Upper lobe of right lung (tissue), 1 donor: ENCODE measurements at regions not wholly inside any gene's neighbourhood (a gene's known extent, or its start where the extent isn't known, plus 50 kb on each side); places are given as distances from the start of the nearest gene placed in this dataset.

Experiments
- ATAC-seq: fragments of 200-7000 bp; cut with Tn5 transposase; one replicate; pipeline ENCODE4 v1.9.1; 2020; ENCODE audit warnings: mild to moderate bottlenecking, moderate library complexity
- DNase-seq: peaks from one replicate; pipeline ENCODE4 v3.0.0-alpha.2; 2020
- H3K27ac ChIP-seq: fragments of 200-600 bp; one replicate; pipeline ENCODE4 v1.8.0; 2022
- H3K27me3 ChIP-seq: fragments of 200-600 bp; one replicate; pipeline ENCODE4 v1.8.0; 2022; ENCODE audit warnings: mild to moderate bottlenecking
- H3K36me3 ChIP-seq: fragments of 200-600 bp; one replicate; pipeline ENCODE4 v1.8.0; 2022
- H3K4me1 ChIP-seq: fragments of 200-600 bp; one replicate; pipeline ENCODE4 v1.8.0; 2022
- H3K4me3 ChIP-seq: fragments of 200-600 bp; one replicate; pipeline ENCODE4 v1.8.0; 2022; ENCODE audit warnings: mild to moderate bottlenecking
- H3K9me3 ChIP-seq: fragments of 200-600 bp; one replicate; pipeline ENCODE4 v1.8.0; 2022
- intact Hi-C: fragments of 100-400 bp; cut with DNase I; formaldehyde crosslinking; loops from one replicate; pipeline ENCODE4 v1.11.0; 2022
- TF ChIP-seq, protein P1 (sequence below): fragments of 200-600 bp; IDR thresholded peaks from one replicate; pipeline ENCODE4 v1.8.0; 2022; ENCODE audit warnings: antibody characterized with exemption
- donor health status: DM: no; HTN: yes; CAD: no; lungs with severe emphysema.

DNA sequence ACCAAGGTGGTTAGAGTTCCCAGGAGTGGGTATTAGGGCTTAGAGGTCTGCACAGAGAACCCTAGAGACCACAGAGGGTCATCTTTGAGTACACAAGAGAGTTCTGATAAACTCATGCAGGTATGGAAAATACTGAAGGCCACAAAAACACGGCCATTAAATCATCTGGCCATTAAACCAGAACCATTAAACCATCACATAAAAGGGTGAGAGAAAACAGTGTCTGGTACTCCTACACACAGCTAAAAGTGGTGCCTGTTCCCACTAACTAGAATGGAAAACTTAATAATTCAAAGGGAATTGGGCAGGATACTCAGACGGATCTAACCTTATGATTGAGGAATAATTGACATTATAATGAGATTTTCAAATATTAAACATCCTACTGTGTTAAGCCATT lies 679.4 kb downstream of the TNS3 start:
- intact Hi-C loops, result no loop called here
- no peaks in the 10 kb centered on the region for H3K27me3 ChIP-seq
- H3K9me3 ChIP-seq, result no peaks in the 10 kb centered on the region
- DNase-seq, result no peak
- no peaks in the 10 kb centered on the region for H3K4me1 ChIP-seq
- H3K36me3 ChIP-seq, result no peaks in the 10 kb centered on the region
- TF ChIP-seq, protein P1, sequence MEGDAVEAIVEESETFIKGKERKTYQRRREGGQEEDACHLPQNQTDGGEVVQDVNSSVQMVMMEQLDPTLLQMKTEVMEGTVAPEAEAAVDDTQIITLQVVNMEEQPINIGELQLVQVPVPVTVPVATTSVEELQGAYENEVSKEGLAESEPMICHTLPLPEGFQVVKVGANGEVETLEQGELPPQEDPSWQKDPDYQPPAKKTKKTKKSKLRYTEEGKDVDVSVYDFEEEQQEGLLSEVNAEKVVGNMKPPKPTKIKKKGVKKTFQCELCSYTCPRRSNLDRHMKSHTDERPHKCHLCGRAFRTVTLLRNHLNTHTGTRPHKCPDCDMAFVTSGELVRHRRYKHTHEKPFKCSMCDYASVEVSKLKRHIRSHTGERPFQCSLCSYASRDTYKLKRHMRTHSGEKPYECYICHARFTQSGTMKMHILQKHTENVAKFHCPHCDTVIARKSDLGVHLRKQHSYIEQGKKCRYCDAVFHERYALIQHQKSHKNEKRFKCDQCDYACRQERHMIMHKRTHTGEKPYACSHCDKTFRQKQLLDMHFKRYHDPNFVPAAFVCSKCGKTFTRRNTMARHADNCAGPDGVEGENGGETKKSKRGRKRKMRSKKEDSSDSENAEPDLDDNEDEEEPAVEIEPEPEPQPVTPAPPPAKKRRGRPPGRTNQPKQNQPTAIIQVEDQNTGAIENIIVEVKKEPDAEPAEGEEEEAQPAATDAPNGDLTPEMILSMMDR, result no peak
- H3K4me3 ChIP-seq, result no peak overlapping the region
- ATAC-seq, result no peak
- no peak overlapping the region for H3K27ac ChIP-seq

DNA sequence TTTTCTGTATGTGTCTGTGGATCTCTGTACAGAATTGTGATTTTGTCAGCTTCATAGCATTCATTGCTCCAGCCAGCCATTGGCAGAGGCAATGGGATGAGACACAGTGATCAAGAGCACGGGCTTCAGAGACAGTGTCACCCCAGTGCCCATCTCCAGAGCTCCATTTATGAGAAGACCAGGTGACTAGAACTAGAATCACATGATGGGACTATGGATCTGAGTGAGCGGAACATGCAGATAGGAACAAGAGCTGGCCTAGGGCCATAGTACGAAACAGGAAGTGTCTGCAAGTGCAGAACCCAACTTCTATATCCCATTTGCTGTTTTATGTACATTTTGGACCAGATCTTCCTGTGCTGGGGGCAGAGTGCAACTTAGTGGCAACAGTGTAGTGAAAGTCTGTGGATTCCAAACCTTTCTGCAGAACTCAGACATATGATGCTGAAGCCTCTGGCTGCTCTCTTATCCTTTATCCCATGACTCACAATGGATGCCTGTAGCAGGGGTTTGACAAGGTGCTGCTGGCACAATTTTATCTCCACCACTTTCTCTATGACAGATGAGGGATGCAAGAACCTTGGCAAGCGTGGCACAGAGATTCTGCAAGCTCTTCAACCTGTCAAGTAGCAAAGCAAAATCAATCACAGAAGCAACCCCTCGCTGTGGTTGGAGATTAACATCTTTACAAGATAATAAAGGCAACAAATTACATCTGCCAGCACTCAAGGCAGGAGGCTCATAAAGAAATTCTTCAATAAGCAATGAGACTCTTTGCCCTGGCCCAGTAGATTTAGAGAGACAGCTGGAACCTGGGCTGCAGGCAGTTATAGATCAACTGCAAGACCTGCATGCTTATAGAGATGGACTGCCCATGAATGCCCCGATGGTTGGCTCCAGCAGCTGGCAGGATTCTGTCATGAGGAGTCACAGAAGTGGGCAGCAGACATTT lies 681.3 kb downstream of the TNS3 start:
- no peaks in the 10 kb centered on the region for H3K9me3 ChIP-seq
- DNase-seq, result no peak
- intact Hi-C loops, result no loop called here
- H3K27me3 ChIP-seq, result no peaks in the 10 kb centered on the region
- TF ChIP-seq, protein P1, result no peak
- no peak overlapping the region for H3K4me3 ChIP-seq
- H3K4me1 ChIP-seq, result no peaks in the 10 kb centered on the region
- no peak for ATAC-seq
- no peak overlapping the region for H3K27ac ChIP-seq
- H3K36me3 ChIP-seq, result no peaks in the 10 kb centered on the region

DNA sequence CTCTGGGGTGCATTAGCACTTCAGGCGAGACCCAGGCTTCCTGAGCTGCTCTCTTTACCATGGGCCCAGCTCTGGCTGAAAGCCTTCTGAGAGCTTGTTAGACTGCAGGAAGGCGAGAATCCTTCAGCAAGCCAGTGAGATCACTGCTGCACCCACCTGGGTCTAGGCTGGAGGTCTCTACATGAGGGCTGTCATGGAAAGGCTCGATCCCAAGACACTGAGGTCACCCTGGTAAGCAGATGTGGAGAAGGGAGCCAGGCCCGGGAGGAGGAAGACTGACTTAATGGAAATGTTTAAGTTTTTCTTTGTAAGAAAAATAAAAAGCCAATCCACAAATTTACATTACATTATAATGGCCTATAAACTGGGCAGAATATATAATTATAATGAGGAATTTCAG lies 684.5 kb downstream of the TNS3 start:
- TF ChIP-seq, protein P1, result no peak

DNA sequence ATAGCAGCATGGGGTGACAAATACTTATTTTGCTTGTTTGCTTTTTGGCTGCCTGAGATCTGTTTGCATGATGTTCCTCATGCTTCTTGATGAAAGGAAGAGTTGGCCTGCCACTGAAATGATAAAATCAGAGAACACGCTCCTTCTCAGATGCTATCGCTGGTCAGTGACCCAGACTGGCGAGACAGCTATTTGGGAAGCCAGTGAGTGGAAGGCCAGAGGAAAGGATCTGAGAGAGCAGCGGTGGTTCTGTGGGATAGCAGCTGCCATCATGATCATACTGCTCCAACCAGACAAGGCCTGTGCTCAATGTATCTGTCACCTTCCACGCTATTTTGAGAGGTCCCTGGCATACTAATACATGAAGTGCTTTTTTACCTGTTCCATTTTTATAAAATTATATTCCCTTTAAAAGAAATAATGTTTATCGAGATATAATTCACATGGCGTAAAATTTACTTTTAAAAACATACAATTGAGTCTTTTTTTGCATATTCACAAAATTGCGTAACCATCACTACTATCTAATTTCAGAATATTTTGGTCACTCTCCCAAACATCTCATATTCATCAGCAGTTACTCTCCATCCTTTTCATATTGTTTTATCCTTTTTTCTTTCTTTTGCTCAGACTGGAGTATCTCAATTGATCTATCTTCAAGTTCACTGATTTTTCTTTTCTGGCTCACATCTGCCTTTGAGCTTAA lies 695.1 kb downstream of the TNS3 start:
- Histone ChIP-seq H3K9me3 (peaks cover 4% of the 10 kb centered on the region), H3K4me3 (no peak overlapping the region), H3K4me1 (no peaks in the 10 kb centered on the region), H3K36me3 (no peaks in the 10 kb centered on the region), H3K27ac (no peak overlapping the region), H3K27me3 (no peaks in the 10 kb centered on the region)
- TF ChIP-seq, protein P1, result no peak
- no peak for ATAC-seq
- no peak for DNase-seq
- intact Hi-C loops, result no loop called here

More for the DNA sequence above, 684.5 kb downstream of the TNS3 start:
- H3K27me3 ChIP-seq, result no peaks in the 10 kb centered on the region
- ATAC-seq (no peak), DNase-seq (no peak)
- intact Hi-C loops, result no loop called here
- H3K4me3 ChIP-seq, result no peak overlapping the region
- H3K4me1 ChIP-seq, result no peaks in the 10 kb centered on the region
- no peaks in the 10 kb centered on the region for H3K36me3 ChIP-seq
- H3K27ac ChIP-seq, result no peak overlapping the region
- no peaks in the 10 kb centered on the region for H3K9me3 ChIP-seq

DNA sequence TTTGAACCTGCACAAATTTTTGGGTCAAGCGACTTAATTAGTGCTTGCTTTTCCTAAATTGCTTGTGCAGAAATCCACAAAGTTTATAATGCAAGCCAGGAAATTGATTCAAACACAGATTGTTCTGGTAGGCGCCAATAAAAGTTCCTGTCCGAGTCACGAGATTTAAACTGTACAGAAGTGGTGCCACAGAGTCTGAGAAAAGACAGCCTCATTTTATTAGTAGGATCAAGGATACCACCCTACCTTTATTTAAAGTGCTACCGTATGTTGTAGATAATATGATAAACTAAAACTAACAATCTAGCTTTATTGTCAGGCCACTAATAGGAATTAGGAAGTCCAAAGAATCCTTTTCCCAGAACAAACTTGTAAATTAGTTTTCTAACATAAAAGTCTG lies 696.7 kb downstream of the TNS3 start:
- H3K27ac ChIP-seq, result no peak overlapping the region
- H3K4me3 ChIP-seq, result no peak overlapping the region
- H3K27me3 ChIP-seq, result no peaks in the 10 kb centered on the region
- no peaks in the 10 kb centered on the region for H3K4me1 ChIP-seq
- TF ChIP-seq, protein P1, result no peak
- H3K9me3 ChIP-seq, result peaks cover 4% of the 10 kb centered on the region
- intact Hi-C loops, result no loop called here
- ATAC-seq, result no peak
- no peak for DNase-seq
- H3K36me3 ChIP-seq, result no peaks in the 10 kb centered on the region
